Mesothelial cell of epicardium (in vitro differentiated cells): ENCODE measurements at regions not wholly inside any gene's neighbourhood (a gene's known extent, or its start where the extent isn't known, plus 50 kb on each side); places are given as distances from the start of the nearest gene placed in this dataset.

Experiments used
- DNase-seq, 2 experiments: peaks; one replicate each; pipeline ENCODE4 v3.0.0; 2021; ENCODE audit warnings: low spot score in 2 of 2; ENCODE audit not compliant: unreplicated experiment in 2 of 2
- H3K27ac Mint-ChIP-seq: 2 replicates; pipeline ENCODE4 v1.8.0; 2021; ENCODE audit warnings: mixed read lengths
- H3K27me3 Mint-ChIP-seq: 2 replicates; pipeline ENCODE4 v1.8.0; 2021; ENCODE audit warnings: low read depth, mixed read lengths
- H3K36me3 Mint-ChIP-seq: 2 replicates; pipeline ENCODE4 v1.8.0; 2021; ENCODE audit warnings: mixed read lengths
- H3K4me1 Mint-ChIP-seq: 2 replicates; pipeline ENCODE4 v1.8.0; 2021; ENCODE audit warnings: mixed read lengths
- H3K4me3 Mint-ChIP-seq: 2 replicates; pipeline ENCODE4 v1.8.0; 2021; ENCODE audit warnings: mild to moderate bottlenecking, moderate library complexity, mixed read lengths
- H3K9me3 Mint-ChIP-seq: 2 replicates; pipeline ENCODE4 v1.8.0; 2021; ENCODE audit warnings: mixed read lengths
- CTCF ChIP-seq: fragments of 200-600 bp; sonication (generic); IDR thresholded peaks from one replicate; pipeline ENCODE4 v1.5.0; 2021; ENCODE audit warnings: antibody characterized with exemption; ENCODE audit not compliant: unreplicated experiment

DNA sequence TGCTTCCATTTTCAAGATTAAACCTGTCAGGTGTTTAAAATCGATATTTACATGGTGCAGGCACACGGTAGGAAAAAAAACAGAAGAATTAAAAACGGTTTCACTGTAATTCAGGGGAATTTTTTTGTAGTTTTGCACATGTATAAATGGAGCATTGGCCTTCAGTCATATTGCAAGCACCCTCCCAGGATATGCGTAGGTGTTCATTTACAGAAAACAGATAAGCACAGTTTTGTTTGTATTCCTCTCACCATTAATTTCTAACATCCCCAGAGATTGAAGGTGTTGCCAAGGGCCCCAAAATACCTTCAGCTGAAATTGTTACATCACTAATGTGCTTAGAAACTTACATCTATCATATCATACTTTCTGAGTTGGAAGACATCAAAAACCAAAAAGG lies 427.1 kb upstream of the NR2F2 start:
- no peak overlapping the region for H3K4me3 Mint-ChIP-seq
- H3K36me3 Mint-ChIP-seq: no peaks in the 10 kb centered on the region
- peaks cover 32% of the 10 kb centered on the region for H3K4me1 Mint-ChIP-seq
- H3K27me3 Mint-ChIP-seq: no peaks in the 10 kb centered on the region
- H3K27ac Mint-ChIP-seq: no peak overlapping the region
- no peaks in the 10 kb centered on the region for H3K9me3 Mint-ChIP-seq
- TF ChIP-seq CTCF: no peak
- DNase-seq: no peak

DNA sequence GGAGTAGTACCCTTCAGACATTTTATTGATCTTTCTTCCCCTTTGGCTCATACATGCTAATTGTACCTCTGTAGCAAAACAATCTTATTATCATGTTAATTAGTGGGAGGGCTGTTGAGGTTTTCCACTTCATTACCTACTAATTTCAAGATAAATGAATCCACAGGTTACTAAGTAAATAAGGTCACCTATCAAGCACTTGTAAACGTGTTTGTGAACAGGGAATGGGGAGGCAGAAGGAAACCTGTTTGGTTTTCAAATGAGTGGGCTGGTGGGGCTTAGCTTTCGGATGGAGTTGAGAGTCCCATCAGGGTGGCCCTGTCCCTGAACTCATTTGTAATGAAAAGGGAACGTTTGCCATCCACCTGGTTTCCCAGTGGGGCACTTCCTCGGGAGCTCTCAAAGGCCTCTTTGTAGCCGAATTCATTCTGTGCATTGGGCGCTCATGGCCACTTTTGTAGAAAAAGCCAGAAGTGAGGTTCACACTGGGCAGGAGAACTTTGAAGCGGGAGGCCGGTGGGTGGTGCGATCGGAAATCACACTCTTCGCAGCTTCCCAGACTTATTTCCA lies 419.8 kb upstream of the NR2F2 start:
- no peak for TF ChIP-seq CTCF
- Mint-ChIP-seq H3K27ac (no peak overlapping the region), H3K36me3 (no peaks in the 10 kb centered on the region), H3K4me3 (no peak overlapping the region), H3K9me3 (no peaks in the 10 kb centered on the region), H3K27me3 (no peaks in the 10 kb centered on the region), H3K4me1 (peaks cover 14% of the 10 kb centered on the region)
- no peak for DNase-seq

- TF ChIP-seq CTCF: no peak
- no peaks in the 10 kb centered on the region for H3K27me3 Mint-ChIP-seq
- peaks cover 14% of the 10 kb centered on the region for H3K4me1 Mint-ChIP-seq
- H3K27ac Mint-ChIP-seq: no peak overlapping the region
- H3K4me3 Mint-ChIP-seq: no peak overlapping the region
- no peaks in the 10 kb centered on the region for H3K9me3 Mint-ChIP-seq
- no peak for DNase-seq
- H3K36me3 Mint-ChIP-seq: no peaks in the 10 kb centered on the region
Observed at GRCh38 chr15:95911570-95912279, 418.8 kb upstream of the NR2F2 start.

DNA sequence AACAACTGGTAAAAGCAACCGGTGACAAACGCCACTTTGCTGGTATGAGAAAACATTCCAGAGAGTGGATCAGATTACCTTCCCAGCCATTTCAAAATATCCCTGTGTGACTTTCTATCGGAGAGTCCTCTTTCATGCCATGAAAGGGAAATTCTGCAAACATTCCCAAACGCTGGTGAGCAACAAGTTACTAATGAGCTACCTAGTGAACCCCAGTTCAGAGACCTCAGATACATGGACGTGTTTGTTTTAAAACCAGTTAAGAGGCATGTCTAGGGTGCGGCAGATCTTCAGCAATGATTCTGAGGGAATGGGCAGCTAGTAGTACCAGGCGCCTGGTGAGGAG lies 418.2 kb upstream of the NR2F2 start:
- peaks cover 14% of the 10 kb centered on the region for H3K4me1 Mint-ChIP-seq
- H3K4me3 Mint-ChIP-seq: no peak overlapping the region
- no peaks in the 10 kb centered on the region for H3K36me3 Mint-ChIP-seq
- no peak overlapping the region for H3K27ac Mint-ChIP-seq
- H3K9me3 Mint-ChIP-seq: no peaks in the 10 kb centered on the region
- DNase-seq: no peak
- H3K27me3 Mint-ChIP-seq: no peaks in the 10 kb centered on the region
- TF ChIP-seq CTCF: no peak

GRCh38 chr15:95912728-95913127 lies 417.8 kb upstream of the NR2F2 start:
- H3K4me1 Mint-ChIP-seq: peaks cover 14% of the 10 kb centered on the region
- no peaks in the 10 kb centered on the region for H3K36me3 Mint-ChIP-seq
- H3K27me3 Mint-ChIP-seq: no peaks in the 10 kb centered on the region
- no peak overlapping the region for H3K27ac Mint-ChIP-seq
- no peak for DNase-seq
- no peaks in the 10 kb centered on the region for H3K9me3 Mint-ChIP-seq
- no peak for TF ChIP-seq CTCF
- no peak overlapping the region for H3K4me3 Mint-ChIP-seq
